MM.1S (cell line): ENCODE measurements at regions not wholly inside any gene's neighbourhood (a gene's known extent, or its start where the extent isn't known, plus 50 kb on each side); places are given as distances from the start of the nearest gene placed in this dataset.

Source experiments
- DNase-seq: peaks from one replicate; pipeline ENCODE4 v3.0.0-alpha.2; 2015
- H2AFZ ChIP-seq: fragments of 300-600 bp; sonication (generic); 2 replicates; pipeline ENCODE4 v1.6.0; 2016; ENCODE audit warnings: antibody characterized with exemption, low read length
- H3F3A ChIP-seq: fragments of 300-600 bp; sonication (generic); 2 replicates; pipeline ENCODE4 v1.6.1; 2016; ENCODE audit warnings: mild to moderate bottlenecking, antibody characterized with exemption, low read length, moderate library complexity, mixed read lengths; ENCODE audit not compliant: insufficient read depth
- H3K27ac ChIP-seq: fragments of 300-600 bp; sonication (generic); 2 replicates; pipeline ENCODE4 v1.5.1; 2016; ENCODE audit warnings: mild to moderate bottlenecking, low read length
- H3K27me3 ChIP-seq: fragments of 300-600 bp; sonication (generic); replicated peaks from 2 replicates; pipeline ENCODE4 v1.6.0; 2016; ENCODE audit warnings: low read length; ENCODE audit not compliant: insufficient read depth
- H3K36me3 ChIP-seq: fragments of 300-600 bp; sonication (generic); replicated peaks from 2 replicates; pipeline ENCODE4 v1.6.1; 2016; ENCODE audit warnings: mild to moderate bottlenecking, low read length, mixed read lengths; ENCODE audit not compliant: insufficient read depth
- H3K4me1 ChIP-seq: fragments of 300-600 bp; sonication (generic); 2 replicates; pipeline ENCODE4 v1.6.1; 2016; ENCODE audit warnings: low read length, mixed read lengths
- H3K4me2 ChIP-seq: fragments of 300-600 bp; sonication (generic); 2 replicates; pipeline ENCODE4 v1.6.0; 2016; ENCODE audit warnings: low read depth, low read length
- H3K4me3 ChIP-seq: fragments of 300-600 bp; sonication (generic); 2 replicates; pipeline ENCODE4 v1.5.1; 2016; ENCODE audit warnings: low read length, mixed read lengths
- H3K79me2 ChIP-seq: fragments of 300-600 bp; sonication (generic); 2 replicates; pipeline ENCODE4 v1.6.1; 2016; ENCODE audit warnings: mixed run types, low read length, mixed read lengths
- H3K9ac ChIP-seq: fragments of 300-600 bp; sonication (generic); 2 replicates; pipeline ENCODE4 v1.6.1; 2016; ENCODE audit warnings: low read length, mixed read lengths
- H3K9me2 ChIP-seq: fragments of 300-600 bp; sonication (generic); replicated peaks from 2 replicates; pipeline ENCODE4 v1.6.1; 2016; ENCODE audit warnings: mild to moderate bottlenecking, low read length, mixed read lengths; ENCODE audit not compliant: insufficient read depth
- H3K9me3 ChIP-seq: fragments of 300-600 bp; sonication (generic); replicated peaks from 2 replicates; pipeline ENCODE4 v1.6.1; 2016; ENCODE audit warnings: mild to moderate bottlenecking, low read length, mixed read lengths; ENCODE audit not compliant: insufficient read depth
- H4K20me1 ChIP-seq: fragments of 300-600 bp; sonication (generic); 2 replicates; pipeline ENCODE4 v1.6.1; 2016; ENCODE audit warnings: mild to moderate bottlenecking, low read length, moderate library complexity, mixed read lengths; ENCODE audit not compliant: insufficient read depth
- EZH2 ChIP-seq: fragments of 300-600 bp; sonication (generic); optimal IDR thresholded peaks from 2 replicates; pipeline ENCODE3; 2017; ENCODE audit warnings: low read depth, mild to moderate bottlenecking, antibody characterized with exemption, low read length, mixed read lengths
- EZH2phosphoT487 ChIP-seq: fragments of 300-600 bp; sonication (generic); IDR thresholded peaks from 2 replicates; pipeline ENCODE4 v1.6.1; 2018; ENCODE audit warnings: antibody characterized with exemption, low read length
- TF ChIP-seq, protein P1 (sequence below): fragments of 300-600 bp; sonication (generic); IDR thresholded peaks from 2 replicates; pipeline ENCODE4 v1.5.1; 2016; ENCODE audit warnings: antibody characterized with exemption, low read length, mixed read lengths

DNA sequence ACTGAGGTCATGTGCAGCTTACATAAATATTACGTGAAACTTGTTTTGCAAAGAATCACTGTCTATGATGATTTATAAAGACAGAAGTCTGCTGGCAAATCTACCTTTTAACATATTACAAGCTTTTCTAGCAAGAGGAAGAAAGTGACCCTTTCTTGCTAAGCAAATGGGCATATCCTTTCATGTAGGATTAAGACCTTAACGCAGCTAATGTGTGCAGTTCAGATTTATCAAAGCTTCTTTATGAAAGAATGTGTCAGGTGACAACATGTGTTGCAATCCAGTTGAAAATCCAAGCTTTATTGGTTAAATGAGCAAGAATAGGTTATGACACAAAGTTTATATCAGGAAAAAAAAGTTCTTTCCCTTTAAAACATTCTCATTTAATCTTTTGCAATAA, 115.6 kb upstream of the NBEA start:
- Histone ChIP-seq H3K27me3 (no peaks in the 10 kb centered on the region), H3K79me2 (no peaks in the 10 kb centered on the region), H3F3A (no peaks in the 10 kb centered on the region), H3K9me3 (no peaks in the 10 kb centered on the region), H3K36me3 (no peaks in the 10 kb centered on the region), H3K4me3 (no peak overlapping the region), H3K9ac (no peak overlapping the region), H2AFZ (no peak overlapping the region), H3K4me1 (no peaks in the 10 kb centered on the region), H3K9me2 (no peaks in the 10 kb centered on the region), H3K4me2 (no peak overlapping the region), H3K27ac (no peak overlapping the region), H4K20me1 (no peaks in the 10 kb centered on the region)
- TF ChIP-seq EZH2 (no peak), EZH2phosphoT487 (no peak)
- no peak for DNase-seq

- Histone ChIP-seq H3K79me2 (no peaks in the 10 kb centered on the region), H3K4me3 (no peak overlapping the region), H2AFZ (no peak overlapping the region), H3K27ac (no peak overlapping the region), H4K20me1 (no peaks in the 10 kb centered on the region), H3K4me1 (no peaks in the 10 kb centered on the region), H3F3A (no peaks in the 10 kb centered on the region), H3K9me3 (no peaks in the 10 kb centered on the region), H3K27me3 (no peaks in the 10 kb centered on the region), H3K4me2 (no peak overlapping the region), H3K36me3 (no peaks in the 10 kb centered on the region), H3K9ac (no peak overlapping the region), H3K9me2 (no peaks in the 10 kb centered on the region)
- DNase-seq = no peak
- TF ChIP-seq EZH2phosphoT487 (no peak), EZH2 (no peak)
- TF ChIP-seq, protein P1, sequence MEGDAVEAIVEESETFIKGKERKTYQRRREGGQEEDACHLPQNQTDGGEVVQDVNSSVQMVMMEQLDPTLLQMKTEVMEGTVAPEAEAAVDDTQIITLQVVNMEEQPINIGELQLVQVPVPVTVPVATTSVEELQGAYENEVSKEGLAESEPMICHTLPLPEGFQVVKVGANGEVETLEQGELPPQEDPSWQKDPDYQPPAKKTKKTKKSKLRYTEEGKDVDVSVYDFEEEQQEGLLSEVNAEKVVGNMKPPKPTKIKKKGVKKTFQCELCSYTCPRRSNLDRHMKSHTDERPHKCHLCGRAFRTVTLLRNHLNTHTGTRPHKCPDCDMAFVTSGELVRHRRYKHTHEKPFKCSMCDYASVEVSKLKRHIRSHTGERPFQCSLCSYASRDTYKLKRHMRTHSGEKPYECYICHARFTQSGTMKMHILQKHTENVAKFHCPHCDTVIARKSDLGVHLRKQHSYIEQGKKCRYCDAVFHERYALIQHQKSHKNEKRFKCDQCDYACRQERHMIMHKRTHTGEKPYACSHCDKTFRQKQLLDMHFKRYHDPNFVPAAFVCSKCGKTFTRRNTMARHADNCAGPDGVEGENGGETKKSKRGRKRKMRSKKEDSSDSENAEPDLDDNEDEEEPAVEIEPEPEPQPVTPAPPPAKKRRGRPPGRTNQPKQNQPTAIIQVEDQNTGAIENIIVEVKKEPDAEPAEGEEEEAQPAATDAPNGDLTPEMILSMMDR = no peak
Observed at GRCh38 chr13:34833562-34834182, 108.4 kb upstream of the NBEA start.

DNA sequence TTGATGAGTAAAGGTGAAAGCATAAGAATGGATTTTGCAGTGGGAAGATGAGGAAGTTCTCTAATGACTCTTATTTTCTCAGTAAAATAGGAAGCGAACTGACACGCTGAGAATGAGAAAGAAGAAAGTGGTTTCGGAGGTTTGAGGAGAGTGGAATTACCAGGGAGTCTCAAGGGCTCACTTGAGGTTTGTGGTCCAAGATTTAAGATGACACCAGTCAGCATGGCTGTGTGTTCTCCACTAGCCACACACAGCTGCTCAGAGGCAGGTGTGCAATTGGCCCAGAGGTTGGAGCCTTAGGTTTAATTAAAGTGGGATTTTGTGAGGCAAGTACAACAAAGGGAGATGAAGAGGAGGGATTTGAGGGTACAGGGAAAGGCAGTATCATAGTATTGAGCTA, 99.6 kb upstream of the NBEA start:
- Histone ChIP-seq H4K20me1 (no peaks in the 10 kb centered on the region), H3K9ac (no peak overlapping the region), H3K79me2 (no peaks in the 10 kb centered on the region), H3K4me2 (no peak overlapping the region), H3K27me3 (no peaks in the 10 kb centered on the region), H2AFZ (no peak overlapping the region), H3K27ac (no peak overlapping the region), H3F3A (no peaks in the 10 kb centered on the region), H3K4me3 (no peak overlapping the region), H3K9me3 (no peaks in the 10 kb centered on the region), H3K9me2 (no peaks in the 10 kb centered on the region), H3K4me1 (no peaks in the 10 kb centered on the region), H3K36me3 (no peaks in the 10 kb centered on the region)
- TF ChIP-seq EZH2phosphoT487 (no peak), EZH2 (no peak)
- TF ChIP-seq, protein P1 = no peak
- DNase-seq = peak; percentile 40

DNA sequence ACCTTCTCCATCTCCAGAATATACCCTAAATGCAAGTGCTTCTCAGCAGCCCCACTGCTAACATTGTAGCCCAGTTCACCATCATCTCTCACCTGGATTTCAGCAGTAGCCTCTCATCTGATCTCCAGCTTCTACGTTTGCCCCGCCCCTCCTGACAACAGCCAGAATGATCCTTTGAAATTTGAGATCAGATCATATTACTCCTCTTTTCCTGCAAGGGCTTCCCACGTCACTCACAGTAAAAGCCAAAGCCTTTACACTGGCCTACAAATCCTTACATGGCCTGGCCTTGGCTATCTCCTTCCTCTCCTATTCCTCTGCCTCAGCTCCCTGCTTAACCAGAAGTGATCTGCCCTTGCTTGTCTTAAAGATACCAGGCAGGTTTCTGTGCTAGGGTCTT, 94.3 kb upstream of the NBEA start:
- Histone ChIP-seq H3K4me3 (no peak overlapping the region), H3K9me3 (no peaks in the 10 kb centered on the region), H2AFZ (no peak overlapping the region), H3F3A (no peaks in the 10 kb centered on the region), H3K9me2 (no peaks in the 10 kb centered on the region), H3K79me2 (no peaks in the 10 kb centered on the region), H3K27me3 (no peaks in the 10 kb centered on the region), H3K36me3 (no peaks in the 10 kb centered on the region), H3K4me2 (no peak overlapping the region), H3K9ac (no peak overlapping the region), H3K4me1 (no peaks in the 10 kb centered on the region), H4K20me1 (no peaks in the 10 kb centered on the region), H3K27ac (no peak overlapping the region)
- DNase-seq = no peak
- TF ChIP-seq EZH2phosphoT487 = no peak
- no peak for TF ChIP-seq EZH2
- TF ChIP-seq, protein P1 = no peak
